ENCODE measurements at regions not wholly inside any gene's neighbourhood (a gene's known extent, or its start where the extent isn't known, plus 50 kb on each side); places are given as distances from the start of the nearest gene placed in this dataset.

- Histone ChIP-seq H4K8ac (ENCODE audit: low read length) (no peak overlapping the region), H3K4me3 (ENCODE audit: insufficient read depth in 1 of 2, low read depth in 1 of 2, low read length in 2 of 2) (no peak overlapping the region), H3K36me3 (ENCODE audit: control insufficient read depth in 1 of 2, insufficient read depth in 2 of 2, low read depth in 1 of 2, low read length in 2 of 2) (no peaks in the 10 kb centered on the region), H3K9me3 (ENCODE audit: control insufficient read depth, low read length) (no peaks in the 10 kb centered on the region), H3K4ac (ENCODE audit: low read depth in 1 of 2, low read length in 2 of 2) (no peak overlapping the region), H3K23ac (ENCODE audit: low read length in 2 of 2) (no peak overlapping the region), H2BK120ac (ENCODE audit: low read depth, low read length) (no peak overlapping the region), H3K4me1 (ENCODE audit: control insufficient read depth, insufficient read depth, low read depth, low read length) (no peaks in the 10 kb centered on the region), H3K18ac (ENCODE audit: low read depth in 1 of 2, low read length in 2 of 2) (no peak overlapping the region), H3K79me1 (replicated peaks; ENCODE audit: low read length, poor library complexity, severe bottlenecking) (no peaks in the 10 kb centered on the region), H3K27me3 (ENCODE audit: control insufficient read depth in 1 of 2, insufficient read depth in 1 of 2, low read length in 2 of 2) (no peaks in the 10 kb centered on the region), H2AFZ (ENCODE audit: low read depth, low read length) (peak overlapping the region; percentile 7), H3K27ac (ENCODE audit: low read length, poor library complexity, severe bottlenecking) (no peak overlapping the region), H2AK5ac (ENCODE audit: low read length, severe bottlenecking) (no peak overlapping the region), H3K14ac (ENCODE audit: low read length in 2 of 2) (no peak overlapping the region), H2BK15ac (ENCODE audit: low read depth, poor library complexity, severe bottlenecking) (no peak overlapping the region), H2BK12ac (ENCODE audit: low read length in 2 of 2) (no peak overlapping the region), H2BK5ac (ENCODE audit: low read depth, low read length, poor library complexity, severe bottlenecking) (no peak overlapping the region), H3K4me2 (ENCODE audit: low read length, poor library complexity, severe bottlenecking) (no peak overlapping the region), H3K9ac (ENCODE audit: low read length) (no peak overlapping the region), H4K91ac (ENCODE audit: low read length) (no peak overlapping the region)
- DNase-seq: no peak
- WGBS: 86% methylated on average over 3 of the region's 3 CpGs
Measured at GRCh38 chr4:184563621-184564020, 85.6 kb downstream of the CASP3 start.

GRCh38 chr4:184558996-184559395 is 84.6 kb upstream of the IRF2 start:
- Histone ChIP-seq H3K79me1 (replicated peaks; ENCODE audit: low read length, poor library complexity, severe bottlenecking) (no peaks in the 10 kb centered on the region), H4K91ac (ENCODE audit: low read length) (no peak overlapping the region), H3K27me3 (ENCODE audit: control insufficient read depth in 1 of 2, insufficient read depth in 1 of 2, low read length in 2 of 2) (no peaks in the 10 kb centered on the region), H3K23ac (ENCODE audit: low read length in 2 of 2) (no peak overlapping the region), H4K8ac (ENCODE audit: low read length) (no peak overlapping the region), H3K36me3 (ENCODE audit: control insufficient read depth in 1 of 2, insufficient read depth in 2 of 2, low read depth in 1 of 2, low read length in 2 of 2) (no peaks in the 10 kb centered on the region), H3K14ac (ENCODE audit: low read length in 2 of 2) (no peak overlapping the region), H3K9me3 (ENCODE audit: control insufficient read depth, low read length) (no peaks in the 10 kb centered on the region), H2AFZ (ENCODE audit: low read depth, low read length) (no peak overlapping the region), H3K4me2 (ENCODE audit: low read length, poor library complexity, severe bottlenecking) (no peak overlapping the region), H3K4ac (ENCODE audit: low read depth in 1 of 2, low read length in 2 of 2) (no peak overlapping the region), H3K18ac (ENCODE audit: low read depth in 1 of 2, low read length in 2 of 2) (no peak overlapping the region), H2BK12ac (ENCODE audit: low read length in 2 of 2) (no peak overlapping the region), H2BK120ac (ENCODE audit: low read depth, low read length) (no peak overlapping the region), H2BK15ac (ENCODE audit: low read depth, poor library complexity, severe bottlenecking) (no peak overlapping the region), H3K4me3 (ENCODE audit: insufficient read depth in 1 of 2, low read depth in 1 of 2, low read length in 2 of 2) (no peak overlapping the region), H2BK5ac (ENCODE audit: low read depth, low read length, poor library complexity, severe bottlenecking) (no peak overlapping the region), H2AK5ac (ENCODE audit: low read length, severe bottlenecking) (no peak overlapping the region), H3K9ac (ENCODE audit: low read length) (no peak overlapping the region), H3K4me1 (ENCODE audit: control insufficient read depth, insufficient read depth, low read depth, low read length) (no peaks in the 10 kb centered on the region), H3K27ac (ENCODE audit: low read length, poor library complexity, severe bottlenecking) (no peak overlapping the region)
- WGBS: 74% methylated on average over 6 of the region's 7 CpGs
- no peak for DNase-seq

- Histone ChIP-seq H3K27me3 (ENCODE audit: control insufficient read depth in 1 of 2, insufficient read depth in 1 of 2, low read length in 2 of 2) (no peaks in the 10 kb centered on the region), H2BK15ac (ENCODE audit: low read depth, poor library complexity, severe bottlenecking) (no peak overlapping the region), H3K18ac (ENCODE audit: low read depth in 1 of 2, low read length in 2 of 2) (no peak overlapping the region), H4K8ac (ENCODE audit: low read length) (no peak overlapping the region), H3K36me3 (ENCODE audit: control insufficient read depth in 1 of 2, insufficient read depth in 2 of 2, low read depth in 1 of 2, low read length in 2 of 2) (no peaks in the 10 kb centered on the region), H2AK5ac (ENCODE audit: low read length, severe bottlenecking) (no peak overlapping the region), H3K79me1 (replicated peaks; ENCODE audit: low read length, poor library complexity, severe bottlenecking) (no peaks in the 10 kb centered on the region), H3K27ac (ENCODE audit: low read length, poor library complexity, severe bottlenecking) (no peak overlapping the region), H3K4ac (ENCODE audit: low read depth in 1 of 2, low read length in 2 of 2) (no peak overlapping the region), H3K9me3 (ENCODE audit: control insufficient read depth, low read length) (no peaks in the 10 kb centered on the region), H3K4me1 (ENCODE audit: control insufficient read depth, insufficient read depth, low read depth, low read length) (no peaks in the 10 kb centered on the region), H2BK120ac (ENCODE audit: low read depth, low read length) (no peak overlapping the region), H3K23ac (ENCODE audit: low read length in 2 of 2) (no peak overlapping the region), H3K9ac (ENCODE audit: low read length) (no peak overlapping the region), H3K4me3 (ENCODE audit: insufficient read depth in 1 of 2, low read depth in 1 of 2, low read length in 2 of 2) (no peak overlapping the region), H3K14ac (ENCODE audit: low read length in 2 of 2) (no peak overlapping the region), H2BK12ac (ENCODE audit: low read length in 2 of 2) (no peak overlapping the region), H2BK5ac (ENCODE audit: low read depth, low read length, poor library complexity, severe bottlenecking) (no peak overlapping the region), H3K4me2 (ENCODE audit: low read length, poor library complexity, severe bottlenecking) (no peak overlapping the region), H2AFZ (ENCODE audit: low read depth, low read length) (no peak overlapping the region), H4K91ac (ENCODE audit: low read length) (no peak overlapping the region)
- DNase-seq: no peak
- 70% methylated on average over 3 of the region's 4 CpGs for WGBS
Measured at GRCh38 chr4:184553891-184554290, 79.5 kb upstream of the IRF2 start.

GRCh38 chr4:184550476-184550875 is 76.1 kb upstream of the IRF2 start:
- Histone ChIP-seq H3K79me1 (replicated peaks; ENCODE audit: low read length, poor library complexity, severe bottlenecking) (no peaks in the 10 kb centered on the region), H3K4me1 (ENCODE audit: control insufficient read depth, insufficient read depth, low read depth, low read length) (no peaks in the 10 kb centered on the region), H3K4me2 (ENCODE audit: low read length, poor library complexity, severe bottlenecking) (no peak overlapping the region), H3K36me3 (ENCODE audit: control insufficient read depth in 1 of 2, insufficient read depth in 2 of 2, low read depth in 1 of 2, low read length in 2 of 2) (no peaks in the 10 kb centered on the region), H3K4me3 (ENCODE audit: insufficient read depth in 1 of 2, low read depth in 1 of 2, low read length in 2 of 2) (no peak overlapping the region), H3K9me3 (ENCODE audit: control insufficient read depth, low read length) (no peaks in the 10 kb centered on the region), H3K27me3 (ENCODE audit: control insufficient read depth in 1 of 2, insufficient read depth in 1 of 2, low read length in 2 of 2) (peaks cover 0 to 6% of the 10 kb centered on the region in 2 experiments), H4K8ac (ENCODE audit: low read length) (no peak overlapping the region), H2BK15ac (ENCODE audit: low read depth, poor library complexity, severe bottlenecking) (no peak overlapping the region), H2BK5ac (ENCODE audit: low read depth, low read length, poor library complexity, severe bottlenecking) (no peak overlapping the region), H2AFZ (ENCODE audit: low read depth, low read length) (no peak overlapping the region), H3K23ac (ENCODE audit: low read length in 2 of 2) (no peak overlapping the region), H3K18ac (ENCODE audit: low read depth in 1 of 2, low read length in 2 of 2) (no peak overlapping the region), H3K4ac (ENCODE audit: low read depth in 1 of 2, low read length in 2 of 2) (no peak overlapping the region), H2BK120ac (ENCODE audit: low read depth, low read length) (no peak overlapping the region), H2AK5ac (ENCODE audit: low read length, severe bottlenecking) (no peak overlapping the region), H4K91ac (ENCODE audit: low read length) (no peak overlapping the region), H3K14ac (ENCODE audit: low read length in 2 of 2) (no peak overlapping the region), H3K27ac (ENCODE audit: low read length, poor library complexity, severe bottlenecking) (no peak overlapping the region), H2BK12ac (ENCODE audit: low read length in 2 of 2) (no peak overlapping the region), H3K9ac (ENCODE audit: low read length) (peak overlapping the region; percentile 31)
- no peak for DNase-seq
- WGBS: 100% methylated on average over 2 of the region's 3 CpGs
